ENCODE measurements at regions not wholly inside any gene's neighbourhood (a gene's known extent, or its start where the extent isn't known, plus 50 kb on each side); places are given as distances from the start of the nearest gene placed in this dataset.

GRCh38 chr14:105836160-105836559 lies 309.8 kb downstream of the TMEM121 start:
- no peak for DNase-seq

GRCh38 chr14:105836730-105837129 lies 310.3 kb downstream of the TMEM121 start:
- DNase-seq: no peak

GRCh38 chr14:105837349-105838063 lies 311.1 kb downstream of the TMEM121 start:
- DNase-seq: no peak

GRCh38 chr14:105838107-105838506 lies 311.7 kb downstream of the TMEM121 start:
- no peak for DNase-seq

DNA sequence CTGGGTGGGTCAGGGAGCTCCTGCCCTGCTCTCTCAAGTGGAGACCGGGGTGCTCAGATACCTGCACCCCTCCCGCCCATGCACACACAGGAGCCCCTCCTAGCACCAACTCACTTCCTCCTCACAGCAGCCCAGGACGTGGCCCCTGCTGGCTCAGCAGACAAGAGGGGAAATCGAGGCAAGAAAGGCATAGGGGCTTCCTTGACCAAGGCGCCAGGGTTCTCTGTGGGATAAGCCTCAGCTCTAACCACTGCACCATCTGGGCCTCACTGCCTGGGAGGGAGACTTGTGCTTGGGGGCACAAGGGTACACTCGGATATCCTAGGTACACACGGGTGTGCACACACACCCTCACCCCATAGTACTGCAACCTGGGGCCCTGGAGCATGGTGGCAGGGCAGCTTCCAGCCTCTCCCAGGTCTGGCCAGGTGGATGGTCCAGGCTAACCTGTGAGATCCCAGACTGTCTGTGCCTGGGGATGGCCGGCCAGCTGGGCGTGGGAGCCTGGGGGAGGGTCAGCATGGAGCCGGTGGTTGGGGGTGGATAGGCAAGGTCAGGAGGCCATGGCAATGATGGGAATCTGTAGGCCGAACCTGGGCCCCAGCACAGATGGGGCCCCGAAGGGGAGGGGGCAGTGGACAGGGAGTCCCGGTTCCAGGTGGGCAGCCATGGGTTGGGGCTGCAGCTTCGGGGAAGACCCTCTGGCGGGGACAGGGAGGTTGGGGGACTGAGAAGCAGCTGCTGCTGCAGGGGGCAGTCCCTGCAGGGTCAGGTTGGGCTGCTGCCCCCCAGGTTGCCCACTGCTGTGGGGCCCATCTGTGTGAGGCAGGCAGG lies 312.4 kb downstream of the TMEM121 start:
- no peak for DNase-seq

- DNase-seq: no peak
Measured at GRCh38 chr14:105839425-105840265, 313.3 kb downstream of the TMEM121 start.

DNA sequence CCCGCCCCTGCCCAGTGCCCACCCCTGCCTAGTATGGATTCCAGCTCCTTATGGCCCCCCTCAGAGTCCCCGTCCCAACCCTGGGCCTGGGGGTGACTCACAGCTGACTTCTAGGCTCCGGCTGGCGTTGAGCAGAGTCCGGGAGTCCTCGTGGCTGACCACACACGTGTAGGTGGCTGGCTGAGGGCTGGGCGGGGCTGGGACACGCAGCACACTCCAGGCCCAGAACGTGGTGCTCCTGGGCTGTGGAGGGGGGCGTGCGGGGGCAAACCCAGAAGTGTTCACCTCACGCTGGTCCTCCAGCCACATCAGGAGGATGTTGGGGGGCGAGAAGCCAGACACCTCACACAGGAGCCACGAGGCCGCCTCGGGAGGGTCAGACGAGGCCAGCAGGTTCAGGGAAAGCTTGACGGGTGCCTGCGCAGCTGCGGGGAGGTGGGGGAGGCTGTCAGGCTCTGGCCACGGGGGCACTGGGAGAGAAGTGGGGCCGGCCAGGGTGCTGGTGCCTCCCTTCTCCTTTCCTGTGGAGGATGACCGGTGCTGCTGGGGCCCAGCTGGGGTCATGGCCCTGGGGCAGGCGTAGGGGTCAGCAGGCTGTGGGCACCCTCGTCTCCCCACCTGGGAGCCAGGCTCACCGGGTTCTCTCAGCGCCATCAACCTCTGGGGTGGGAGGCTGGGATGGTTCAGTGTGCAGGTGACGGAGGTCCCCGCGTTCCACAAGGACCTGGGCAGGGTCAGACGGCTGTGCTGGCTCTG lies 314.1 kb downstream of the TMEM121 start:
- DNase-seq: no peak

- no peak for DNase-seq
Measured at GRCh38 chr14:105841022-105842009, 314.9 kb downstream of the TMEM121 start.

- no peak for DNase-seq
Measured at GRCh38 chr14:105842105-105842504, 315.7 kb downstream of the TMEM121 start.

DNA sequence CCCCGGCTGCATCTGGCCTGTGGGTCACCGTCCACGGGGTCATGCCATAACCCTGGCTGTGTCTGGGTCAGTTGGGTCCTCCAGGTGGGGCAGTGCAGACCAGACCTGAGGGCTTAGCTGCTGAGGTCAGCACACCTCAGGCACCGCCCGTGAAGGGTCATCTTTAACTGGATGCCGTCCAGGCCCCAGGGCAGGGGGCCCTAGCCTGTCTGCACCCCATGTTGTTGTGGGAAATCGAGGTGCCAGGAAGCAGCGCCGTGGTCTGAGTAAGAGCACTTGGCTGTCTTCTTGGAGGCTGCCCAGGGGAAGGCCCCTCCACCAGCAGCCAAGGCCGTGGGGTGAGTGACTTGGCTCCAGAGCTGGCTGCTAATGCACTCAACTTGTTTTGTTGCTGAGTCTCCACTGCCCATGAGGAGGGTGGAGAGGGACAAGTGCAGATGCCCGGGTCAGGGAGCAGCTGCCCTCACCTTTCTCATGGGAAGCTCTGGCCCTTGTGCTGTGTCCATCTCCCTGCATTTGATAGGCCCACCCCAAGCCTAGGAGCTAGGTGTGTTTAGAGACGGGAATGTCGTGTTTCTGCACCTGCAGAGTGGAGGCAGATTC lies 317.2 kb downstream of the TMEM121 start:
- DNase-seq: no peak

DNA sequence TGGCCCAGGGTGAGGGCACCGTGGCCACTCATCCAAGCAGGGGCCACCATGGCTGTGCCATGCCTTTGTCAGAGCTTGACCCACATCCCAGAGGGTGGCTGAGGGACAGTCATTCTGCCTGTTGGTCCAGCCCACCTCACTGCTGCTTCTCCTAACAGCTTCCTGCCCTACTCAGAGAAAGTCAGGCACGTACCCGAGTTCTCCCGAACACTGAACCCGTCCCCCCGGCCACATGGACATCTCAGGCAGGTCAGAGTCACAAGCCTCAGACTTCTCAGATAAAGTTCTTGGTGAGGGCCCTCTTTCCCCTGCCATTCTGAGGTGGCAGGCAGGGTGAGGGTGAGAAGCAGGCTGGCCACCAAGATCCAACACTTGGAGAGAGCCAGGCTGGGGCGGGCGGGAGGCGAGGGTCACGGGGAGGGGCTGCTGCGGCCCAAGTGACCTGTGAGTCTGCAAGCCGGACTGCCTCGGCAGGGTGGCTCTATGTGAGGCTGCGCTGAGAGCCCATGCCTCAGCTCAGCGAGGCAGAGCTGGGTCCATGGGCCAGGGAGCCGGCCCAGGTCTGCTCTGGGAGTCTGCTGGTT lies 317.8 kb downstream of the TMEM121 start:
- DNase-seq: no peak

DNA sequence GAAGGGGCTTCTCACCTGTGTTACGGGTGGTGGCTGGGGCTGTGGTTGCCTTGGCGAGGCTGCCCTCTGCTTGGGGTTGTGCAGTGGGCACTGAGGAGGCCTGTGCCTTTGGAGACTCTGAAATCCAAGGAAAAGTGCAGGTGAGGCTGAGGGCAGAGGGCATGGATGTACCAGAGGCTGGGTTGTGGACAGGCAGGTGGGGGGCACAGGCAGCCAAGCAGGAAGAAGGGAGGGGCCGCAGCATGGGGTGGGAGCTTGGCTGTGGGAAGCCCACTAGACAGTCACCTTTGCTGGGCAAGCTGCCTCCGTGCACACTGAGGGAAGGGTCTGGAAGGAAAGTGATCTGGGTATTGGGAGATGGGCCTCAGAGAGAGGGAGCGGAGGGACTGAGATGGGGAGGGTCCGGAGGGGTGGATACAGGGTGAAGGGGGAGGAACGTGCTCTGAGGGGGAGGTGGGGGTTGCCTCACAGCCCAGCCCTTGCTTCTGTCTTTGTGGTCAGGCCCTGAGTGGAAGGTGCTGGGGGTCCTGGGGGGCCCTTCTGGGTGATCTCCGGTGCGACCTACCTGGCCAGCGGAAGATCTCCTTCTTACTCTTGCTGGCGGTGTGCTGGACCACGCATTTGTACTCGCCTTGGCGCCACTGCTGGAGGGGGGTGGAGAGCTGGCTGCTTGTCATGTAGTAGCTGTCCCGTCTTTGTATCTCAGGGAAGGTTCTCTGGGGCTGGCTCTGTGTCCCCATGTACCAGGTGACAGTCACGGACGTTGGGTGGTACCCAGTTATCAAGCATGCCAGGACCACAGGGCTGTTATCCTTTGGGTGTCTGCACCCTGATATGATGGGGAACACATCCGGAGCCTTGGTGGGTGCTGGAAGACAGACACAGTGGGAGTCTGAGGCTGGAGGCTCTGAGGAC lies 318.7 kb downstream of the TMEM121 start:
- no peak for DNase-seq

GRCh38 chr14:105845725-105846309 lies 319.4 kb downstream of the TMEM121 start:
- DNase-seq: no peak

GRCh38 chr14:105846312-105846711 lies 319.9 kb downstream of the TMEM121 start:
- DNase-seq: no peak

GRCh38 chr14:105847400-105847799 lies 321.0 kb downstream of the TMEM121 start:
- DNase-seq: no peak

- DNase-seq: no peak
Measured at GRCh38 chr14:105848570-105848969, 322.2 kb downstream of the TMEM121 start.

DNA sequence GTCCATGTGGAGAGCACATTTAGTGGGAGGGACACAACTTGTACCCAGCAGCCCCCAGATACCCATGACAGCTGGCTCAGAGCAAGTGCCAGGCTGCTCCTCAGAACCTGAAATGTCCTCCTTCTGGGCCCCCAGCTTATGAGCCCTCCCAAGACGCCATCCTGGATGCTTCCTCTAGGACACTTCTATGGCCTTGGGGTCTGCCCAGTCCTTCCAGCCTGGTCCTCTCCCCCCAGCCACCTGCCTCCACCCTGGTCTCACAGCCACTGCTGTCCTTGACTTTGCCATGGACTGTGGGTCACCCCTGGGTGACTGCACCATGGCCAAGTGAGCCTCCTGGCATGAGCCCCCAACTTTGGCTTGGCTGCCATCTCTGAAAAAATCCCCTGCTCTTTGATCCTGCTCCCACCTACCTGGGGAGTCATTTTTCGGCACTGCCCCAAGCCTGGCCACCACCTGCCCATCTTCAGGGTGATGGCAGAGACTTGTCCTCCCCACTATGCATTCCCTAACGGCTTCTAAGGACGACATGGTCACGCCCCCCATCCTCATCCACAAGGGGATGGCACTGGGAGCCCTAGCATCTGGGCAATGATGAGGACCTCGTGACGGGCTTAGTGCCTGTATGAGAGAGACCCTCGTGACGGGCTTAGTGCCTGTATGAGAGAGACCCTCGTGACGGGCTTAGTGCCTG lies 323.7 kb downstream of the TMEM121 start:
- no peak for DNase-seq

- no peak for DNase-seq
Measured at GRCh38 chr14:105850853-105851581, 324.6 kb downstream of the TMEM121 start.
